ENCODE measurements at regions not wholly inside any gene's neighbourhood (a gene's known extent, or its start where the extent isn't known, plus 50 kb on each side); places are given as distances from the start of the nearest gene placed in this dataset.

DNA sequence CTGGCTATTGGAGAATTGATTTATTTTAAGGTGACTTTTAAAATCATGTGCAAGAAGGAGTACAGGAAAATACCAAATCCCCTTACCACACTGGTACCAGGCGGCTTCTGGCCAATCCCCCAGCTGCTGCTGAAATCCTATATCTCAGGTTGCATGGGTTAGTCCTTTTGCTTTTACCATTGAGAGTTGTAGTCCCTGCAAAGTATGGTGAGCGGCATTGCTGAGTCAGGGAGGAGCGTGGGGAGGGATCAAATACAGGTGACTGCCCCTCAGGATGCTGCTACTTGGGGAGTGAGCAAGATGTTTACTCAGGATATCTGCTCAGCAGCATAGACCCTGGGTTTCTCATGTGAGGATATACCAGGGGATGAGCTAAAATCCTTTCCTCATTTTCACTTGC, 131.9 kb upstream of the STAC start:
- no peak for DNase-seq (ENCODE audit: low read depth in 1 of 2, low spot score in 2 of 2)
- Histone ChIP-seq H2AFZ (ENCODE audit: low read length) (0 out of 2 replicates have a peak overlapping the region, but pooled peaks have one; percentile 59), H2BK20ac (ENCODE audit: low read length) (no peak overlapping the region), H4K91ac (replicated peaks; ENCODE audit: insufficient read length, low read length) (no peak overlapping the region), H4K20me1 (replicated peaks in 1 of 2; ENCODE audit: control insufficient read depth in 1 of 2, insufficient read depth in 2 of 2, low read length in 2 of 2) (no peaks in the 10 kb centered on the region), H3K27ac (ENCODE audit: low read depth, low read length) (no peak overlapping the region), H2BK12ac (ENCODE audit: low read depth, low read length) (no peak overlapping the region), H3K4me3 (ENCODE audit: extremely low read depth in 1 of 4, insufficient read depth in 2 of 4, low read depth in 3 of 4, low read length in 4 of 4) (no peak overlapping the region), H3K4ac (replicated peaks; ENCODE audit: insufficient read length, low read depth, low read length) (no peak overlapping the region), H3K36me3 (ENCODE audit: control insufficient read depth in 2 of 4, insufficient read depth in 4 of 4, low read length in 3 of 4) (no peaks in the 10 kb centered on the region), H4K8ac (ENCODE audit: extremely low read depth, insufficient read depth, low read length) (no peak overlapping the region), H3K27me3 (replicated peaks in 1 of 4; ENCODE audit: control insufficient read depth in 3 of 4, extremely low read depth in 1 of 4, insufficient read depth in 3 of 4, low read length in 3 of 4) (no peaks in the 10 kb centered on the region), H3K79me1 (ENCODE audit: low read depth, low read length) (no peaks in the 10 kb centered on the region), H3K14ac (ENCODE audit: insufficient read length) (no peak overlapping the region), H3K79me2 (ENCODE audit: control insufficient read depth in 1 of 2, insufficient read depth in 2 of 2, low read length in 2 of 2) (no peaks in the 10 kb centered on the region), H2BK15ac (ENCODE audit: low read length) (no peak overlapping the region), H2AK5ac (ENCODE audit: low read depth, low read length) (no peak overlapping the region), H3K9ac (replicated peaks in 1 of 4; ENCODE audit: extremely low read depth in 1 of 4, low read depth in 3 of 4, low read length in 3 of 4) (no peak overlapping the region), H2BK120ac (replicated peaks; ENCODE audit: low read depth, low read length) (no peak overlapping the region), H3K9me3 (ENCODE audit: insufficient read depth in 2 of 2, low read depth in 1 of 2, low read length in 1 of 2) (no peaks in the 10 kb centered on the region), H3K56ac (replicated peaks; ENCODE audit: insufficient read length, low read depth, low read length) (no peak overlapping the region), H4K5ac (ENCODE audit: insufficient read length, low read depth, low read length) (peak overlapping the region; percentile 44), H3K4me1 (replicated peaks in 1 of 4; ENCODE audit: control insufficient read depth in 3 of 4, insufficient read depth in 4 of 4, low read length in 3 of 4) (peaks cover 0 to 4% (median 0%) of the 10 kb centered on the region in 4 experiments; a peak in 2 of 7 replicates), H2BK5ac (ENCODE audit: low read depth, low read length) (no peak overlapping the region), H3K18ac (ENCODE audit: extremely low read depth, low read length) (no peak overlapping the region), H3K23ac (ENCODE audit: insufficient read length) (no peak overlapping the region), H3K23me2 (ENCODE audit: low read depth, low read length) (no peaks in the 10 kb centered on the region), H3K4me2 (ENCODE audit: insufficient read depth in 1 of 2, low read depth in 2 of 2, low read length in 2 of 2) (no peak overlapping the region)
- WGBS, 2 experiments (ENCODE audit: extremely low coverage in 1 of 2, insufficient coverage in 1 of 2, insufficient read length in 1 of 2, insufficient replicate concordance in 2 of 2, low coverage in 1 of 2, low lambda C conversion rate in 2 of 2, missing lambda C conversion rate in 1 of 2): 82% methylated on average over 3 of the region's 3 CpGs; no CpG with 5 or more reads in 1 of the 2 experiments
- FAIRE-seq: no peak
- TF ChIP-seq CBX5 (IDR thresholded peaks at IDR 0.05; ENCODE audit: low read depth, low read length): no peak
- TF ChIP-seq RAD21 (IDR thresholded peaks at IDR 0.05 in 1 of 2, conservative IDR thresholded peaks at IDR 0.05 in 1 of 2; ENCODE audit: low read depth in 2 of 2, low read length in 2 of 2): no peak
- no peak for TF ChIP-seq PHF8 (conservative IDR thresholded peaks at IDR 0.05; ENCODE audit: low read depth, low read length)
- no peak for TF ChIP-seq GTF2F1 (IDR thresholded peaks at IDR 0.05; ENCODE audit: borderline replicate concordance, low read depth, low read length)
- ChIA-PET POLR2A (ENCODE audit: partially characterized antibody) (interaction anchor here (0.7 kb wide), 1 partner anchor 32 kb away, joined by 3 read pairs; no protein-coding TSS in a partner anchor), CTCF (ENCODE audit: partially characterized antibody) (interaction anchor here (0.5 to 1.2 kb wide), 2 partner anchors 292 to 389 kb away, joined by 3 to 5 read pairs; no protein-coding TSS in a partner anchor)

Measured in H1 (cell line).